B cell (primary cell): ENCODE measurements at regions not wholly inside any gene's neighbourhood (a gene's known extent, or its start where the extent isn't known, plus 50 kb on each side); places are given as distances from the start of the nearest gene placed in this dataset.

Experiments used
- ATAC-seq: fragments of 200-7000 bp; cut with Tn5 transposase; one replicate; pipeline ENCODE4 v1.10.0; 2021; ENCODE audit warnings: low read depth, mild to moderate bottlenecking, moderate number of reproducible peaks, moderate library complexity
- CTCF ChIA-PET: fragments of 350-600 bp; sonication (Branson Sonifier 250); formaldehyde crosslinking; loops from one replicate; lab custom pipeline; 2021; ENCODE audit warnings: antibody characterized with exemption, inconsistent platforms; lab: Charles Lee
- POLR2A ChIA-PET: fragments of 350-600 bp; sonication (Branson Sonifier 250); formaldehyde crosslinking; loops from one replicate; lab custom pipeline; 2021; ENCODE audit warnings: antibody characterized with exemption; lab: Charles Lee
- DNase-seq: peaks from one replicate; pipeline ENCODE4 v3.0.0; 2013
- H2AFZ ChIP-seq: 2 replicates; pipeline ENCODE4 v1.6.1; 2012; ENCODE audit warnings: mild to moderate bottlenecking, low read depth, low read length; ENCODE audit not compliant: insufficient read depth, poor library complexity, severe bottlenecking
- H3K27ac ChIP-seq, 2 donors: 1 replicate in 1 of 2; 2 replicates in 1 of 2; pipeline ENCODE4 v1.5.1; 2012 to 2013; ENCODE audit warnings: low read length in 2 of 2, mild to moderate bottlenecking in 2 of 2, moderate library complexity in 1 of 2
- H3K27me3 ChIP-seq, 4 experiments: fragments of 200-600 bp in 1 of 4; sonication (generic) in 1 of 4; replicated peaks in 1 of 4; 1 replicate in 2 of 4; 2 replicates in 2 of 4; pipeline versions ENCODE4 v1.6.1 to v1.7.0; 2013 to 2016; ENCODE audit warnings: low read length in 3 of 4, mild to moderate bottlenecking in 2 of 4, mixed read lengths in 1 of 4, moderate library complexity in 1 of 4; ENCODE audit not compliant: insufficient read depth in 4 of 4, control insufficient read depth in 3 of 4; ENCODE audit errors: control extremely low read depth in 1 of 4
- H3K36me3 ChIP-seq, 2 experiments: replicated peaks in 1 of 2; 1 replicate in 1 of 2; 2 replicates in 1 of 2; pipeline versions ENCODE4 v1.6.1 to v1.7.1; 2013; ENCODE audit warnings: low read length in 1 of 2; ENCODE audit not compliant: insufficient read depth in 2 of 2, control insufficient read depth in 1 of 2; ENCODE audit errors: control extremely low read depth in 1 of 2, extremely low read depth in 1 of 2
- H3K4me1 ChIP-seq, 2 donors: fragments of 200-600 bp in 1 of 2; sonication (generic) in 1 of 2; 1 replicate in 1 of 2; 2 replicates in 1 of 2; pipeline versions ENCODE4 v1.5.1 to v1.6.1; 2013 to 2017; ENCODE audit warnings: low read length in 2 of 2; ENCODE audit not compliant: control insufficient read depth in 2 of 2, insufficient read depth in 2 of 2
- H3K4me2 ChIP-seq: replicated peaks from 2 replicates; pipeline ENCODE3; 2012; ENCODE audit warnings: mild to moderate bottlenecking, low read depth, low read length; ENCODE audit not compliant: poor library complexity, severe bottlenecking
- H3K4me3 ChIP-seq, 5 experiments: fragments of 200-600 bp in 1 of 5; sonication (generic) in 1 of 5; 1 replicate in 3 of 5; 2 replicates in 2 of 5; pipeline versions ENCODE4 v1.5.1 to v1.7.0; 2011 to 2016; ENCODE audit warnings: low read length in 4 of 5, mild to moderate bottlenecking in 4 of 5, low read depth in 2 of 5, control low read depth in 1 of 5, moderate library complexity in 1 of 5; ENCODE audit not compliant: insufficient read depth in 1 of 5; ENCODE audit errors: control extremely low read depth in 1 of 5, extremely low read depth in 1 of 5
- H3K79me2 ChIP-seq: fragments of 200-600 bp; sonication (generic); one replicate; pipeline ENCODE4 v1.6.0; 2016; ENCODE audit warnings: low read length; ENCODE audit not compliant: control insufficient read depth, insufficient read depth
- H3K9ac ChIP-seq: fragments of 200-600 bp; sonication (generic); 2 replicates; pipeline ENCODE4 v1.6.1; 2017; ENCODE audit warnings: mild to moderate bottlenecking, low read length, moderate library complexity
- H3K9me3 ChIP-seq, 3 donors: one replicate each; pipeline versions ENCODE4 v1.6.1 to v1.7.1; 2013; ENCODE audit warnings: low read length in 2 of 3; ENCODE audit not compliant: control insufficient read depth in 2 of 3, insufficient read depth in 1 of 3; ENCODE audit errors: control extremely low read depth in 1 of 3
- H4K20me1 ChIP-seq: 2 replicates; pipeline ENCODE4 v1.6.0; 2012; ENCODE audit warnings: mild to moderate bottlenecking, low read length; ENCODE audit not compliant: insufficient read depth, control insufficient read depth, poor library complexity, severe bottlenecking
- H3K27ac Mint-ChIP-seq: one replicate; pipeline ENCODE4 v1.8.0; 2021; ENCODE audit warnings: mixed read lengths
- H3K27me3 Mint-ChIP-seq: one replicate; pipeline ENCODE4 v1.8.0; 2021; ENCODE audit warnings: mixed read lengths
- H3K4me1 Mint-ChIP-seq: one replicate; pipeline ENCODE4 v1.8.0; 2021; ENCODE audit warnings: mixed read lengths
- H3K4me3 Mint-ChIP-seq: one replicate; pipeline ENCODE4 v1.8.0; 2021; ENCODE audit warnings: mixed read lengths
- H3K9me3 Mint-ChIP-seq: one replicate; pipeline ENCODE4 v1.8.0; 2022; ENCODE audit warnings: mixed read lengths; ENCODE audit not compliant: insufficient read depth
- CTCF ChIP-seq: fragments of 200-600 bp; IDR thresholded peaks from one replicate; pipeline ENCODE4 v1.8.0; 2022; ENCODE audit warnings: antibody characterized with exemption, mild to moderate bottlenecking
- EZH2 ChIP-seq: IDR thresholded peaks from 2 replicates; pipeline ENCODE4 v1.6.1; 2012; ENCODE audit warnings: borderline replicate concordance, low read depth, mild to moderate bottlenecking, moderate library complexity, low read length; ENCODE audit not compliant: insufficient read depth, poor library complexity, severe bottlenecking
- WGBS: methylation state at CpG from one replicate; pipeline ENCODE4 v1.1.5; 2013; ENCODE audit warnings: missing lambda C conversion rate; ENCODE audit not compliant: insufficient coverage; 5-methylcytosine and 5-hydroxymethylcytosine counted together
- intact Hi-C: fragments of 100-400 bp; cut with micrococcal nuclease; formaldehyde crosslinking; loops from one replicate; pipeline ENCODE4 v1.10.0; 2022

- H3K9me3 ChIP-seq = no peaks in the 10 kb centered on the region
- no peaks in the 10 kb centered on the region for H3K79me2 ChIP-seq
- no peak overlapping the region for H3K27ac ChIP-seq
- Mint-ChIP-seq H3K9me3 (peaks cover 3% of the 10 kb centered on the region), H3K4me3 (no peak overlapping the region), H3K27me3 (no peaks in the 10 kb centered on the region), H3K4me1 (no peaks in the 10 kb centered on the region), H3K27ac (no peak overlapping the region)
- TF ChIP-seq EZH2 = no peak
- no peaks in the 10 kb centered on the region for H4K20me1 ChIP-seq
- H2AFZ ChIP-seq = no peak overlapping the region
- WGBS = no CpG with 5 or more reads among the region's 2 CpGs
- ChIA-PET CTCF (no interaction called here), POLR2A (no interaction called here)
- no peak overlapping the region for H3K4me3 ChIP-seq
- no peak for DNase-seq
- H3K36me3 ChIP-seq = no peaks in the 10 kb centered on the region
- no peak overlapping the region for H3K9ac ChIP-seq
- intact Hi-C loops = no loop called here
- no peaks in the 10 kb centered on the region for H3K4me1 ChIP-seq
- no peaks in the 10 kb centered on the region for H3K27me3 ChIP-seq
- no peak for ATAC-seq
- H3K4me2 ChIP-seq = no peak overlapping the region
Observed at GRCh38 chr13:64099994-64100393, 2684.3 kb upstream of the PCDH20 start.

GRCh38 chr13:64090311-64090710 lies 2674.7 kb upstream of the PCDH20 start:
- H3K4me1 ChIP-seq = no peaks in the 10 kb centered on the region
- no peak overlapping the region for H2AFZ ChIP-seq
- no peak overlapping the region for H3K9ac ChIP-seq
- H3K9me3 Mint-ChIP-seq = peaks cover 3% of the 10 kb centered on the region
- H3K27me3 Mint-ChIP-seq = no peaks in the 10 kb centered on the region
- H3K27ac Mint-ChIP-seq = no peak overlapping the region
- intact Hi-C loops = no loop called here
- no peak overlapping the region for H3K4me3 Mint-ChIP-seq
- no peak overlapping the region for H3K27ac ChIP-seq
- no peak for TF ChIP-seq CTCF
- no peak overlapping the region for H3K4me2 ChIP-seq
- H4K20me1 ChIP-seq = no peaks in the 10 kb centered on the region
- ATAC-seq = no peak
- peaks cover 0 to 1% (median 0%) of the 10 kb centered on the region in 3 donors for H3K9me3 ChIP-seq
- no peaks in the 10 kb centered on the region for H3K27me3 ChIP-seq
- CTCF ChIA-PET = no interaction called here
- H3K79me2 ChIP-seq = no peaks in the 10 kb centered on the region
- no CpG with 5 or more reads among the region's 3 CpGs for WGBS
- H3K4me1 Mint-ChIP-seq = no peaks in the 10 kb centered on the region
- no peak overlapping the region for H3K4me3 ChIP-seq
- no peak for DNase-seq
- POLR2A ChIA-PET = no interaction called here
- H3K36me3 ChIP-seq = no peaks in the 10 kb centered on the region
